Gastrocnemius medialis (tissue), 4 donors: ENCODE measurements at regions not wholly inside any gene's neighbourhood (a gene's known extent, or its start where the extent isn't known, plus 50 kb on each side); places are given as distances from the start of the nearest gene placed in this dataset.

ENCODE experiments used
- ATAC-seq, 2 donors: fragments of 150-250 bp; one replicate each; pipeline ENCODE4 v1.9.1; 2016
- DNase-seq, 2 donors: peaks; one replicate each; pipeline ENCODE4 v3.0.0-alpha.2; 2019
- H3K27ac ChIP-seq, 4 donors: fragments of 200-600 bp; sonication (generic); 1 replicate in 1 of 4; 2 replicates in 3 of 4; pipeline ENCODE4 v1.5.1; 2016 to 2018; ENCODE audit warnings: mild to moderate bottlenecking in 2 of 4, moderate library complexity in 1 of 4
- H3K27me3 ChIP-seq, 3 donors: fragments of 200-600 bp; sonication (generic) in 2 of 3; 1 replicate in 1 of 3; 2 replicates in 2 of 3; pipeline versions ENCODE4 v1.5.1 to v1.6.0; 2016 to 2019; ENCODE audit warnings: mild to moderate bottlenecking in 1 of 3, moderate library complexity in 1 of 3
- H3K36me3 ChIP-seq, 2 donors: fragments of 200-600 bp; sonication (generic) in 1 of 2; one replicate each; pipeline ENCODE4 v1.5.1; 2017 to 2018
- H3K4me1 ChIP-seq, 2 donors: fragments of 200-600 bp; sonication (generic) in 1 of 2; one replicate each; pipeline ENCODE4 v1.5.1; 2016 to 2017; ENCODE audit warnings: mild to moderate bottlenecking in 2 of 2
- H3K4me3 ChIP-seq, 4 donors: fragments of 200-600 bp; sonication (generic) in 3 of 4; 1 replicate in 1 of 4; 2 replicates in 3 of 4; pipeline ENCODE4 v1.5.1; 2016 to 2019; ENCODE audit warnings: mild to moderate bottlenecking in 2 of 4
- H3K9me3 ChIP-seq, 3 donors: fragments of 200-600 bp; sonication (generic) in 2 of 3; 1 replicate in 1 of 3; 2 replicates in 2 of 3; pipeline ENCODE4 v1.5.1; 2016 to 2019
- CTCF ChIP-seq, 5 experiments: fragments of 450-650 bp in 3 of 5; fragments of 200-600 bp in 2 of 5; sonication (generic) in 2 of 5; IDR thresholded peaks in 4 of 5; conservative IDR thresholded peaks in 1 of 5; 1 replicate in 4 of 5; 2 replicates in 1 of 5; pipeline ENCODE4 v1.5.1; 2016 to 2019; ENCODE audit warnings: antibody characterized with exemption in 5 of 5, mild to moderate bottlenecking in 3 of 5, moderate library complexity in 3 of 5
- POLR2A ChIP-seq, 2 donors: fragments of 450-650 bp; IDR thresholded peaks; one replicate each; pipeline ENCODE4 v1.6.1; 2017; ENCODE audit warnings: antibody characterized with exemption in 2 of 2, mild to moderate bottlenecking in 2 of 2, moderate library complexity in 2 of 2
- in situ Hi-C, 4 donors: fragments of 200-750 bp; cut with MboI; loops; one replicate each; pipeline versions ENCODE4 v1.15.0 to v1.8.0; 2017; ENCODE audit warnings: low sequenced_read_pairs in 4 of 4
- intact Hi-C: fragments of 100-400 bp; cut with DNase I; formaldehyde crosslinking; loops from one replicate; pipeline ENCODE4 v1.15.1; 2023; ENCODE audit warnings: low total_unique reads

- intact Hi-C loops = no loop called here
- ATAC-seq = no peak
Observed at GRCh38 chr12:92302041-92302829, 156.6 kb upstream of the BTG1 start.

GRCh38 chr12:92301356-92301755, 155.7 kb upstream of the BTG1 start:
- Histone ChIP-seq H3K27me3 (no peaks in the 10 kb centered on the region), H3K4me3 (no peak overlapping the region), H3K9me3 (no peaks in the 10 kb centered on the region), H3K4me1 (peaks cover 0 to 6% of the 10 kb centered on the region in 2 donors), H3K27ac (no peak overlapping the region), H3K36me3 (no peaks in the 10 kb centered on the region)
- in situ Hi-C loops (no loop called here), intact Hi-C loops (no loop called here)
- no peak for DNase-seq
- no peak for ATAC-seq
- TF ChIP-seq CTCF (IDR thresholded peaks at IDR 0.05 in 4 of 5, conservative IDR thresholded peaks at IDR 0.05 in 1 of 5) (no peak), POLR2A (IDR thresholded peaks at IDR 0.05) (no peak)

More at GRCh38 chr12:92302041-92302829, 156.6 kb upstream of the BTG1 start:
- H3K27ac ChIP-seq = no peak overlapping the region
- H3K9me3 ChIP-seq = no peaks in the 10 kb centered on the region
- TF ChIP-seq POLR2A (IDR thresholded peaks at IDR 0.05) (no peak), CTCF (IDR thresholded peaks at IDR 0.05 in 4 of 5, conservative IDR thresholded peaks at IDR 0.05 in 1 of 5) (no peak)
- no peak for DNase-seq
- in situ Hi-C loops = no loop called here
- peaks cover 0 to 6% of the 10 kb centered on the region in 2 donors for H3K4me1 ChIP-seq
- H3K27me3 ChIP-seq = no peaks in the 10 kb centered on the region
- H3K4me3 ChIP-seq = no peak overlapping the region
- no peaks in the 10 kb centered on the region for H3K36me3 ChIP-seq

- Histone ChIP-seq H3K4me1 (peaks cover 0 to 6% of the 10 kb centered on the region in 2 donors), H3K27ac (no peak overlapping the region), H3K36me3 (no peaks in the 10 kb centered on the region), H3K4me3 (no peak overlapping the region), H3K9me3 (no peaks in the 10 kb centered on the region), H3K27me3 (no peaks in the 10 kb centered on the region)
- no peak for TF ChIP-seq POLR2A (IDR thresholded peaks at IDR 0.05)
- no peak for ATAC-seq
- DNase-seq = no peak
- intact Hi-C loops (no loop called here), in situ Hi-C loops (no loop called here)
Observed at GRCh38 chr12:92300777-92301176, 155.1 kb upstream of the BTG1 start.

- no peak overlapping the region for H3K4me3 ChIP-seq
- peaks cover 0 to 6% of the 10 kb centered on the region in 2 donors for H3K4me1 ChIP-seq
- DNase-seq (no peak), ATAC-seq (no peak)
- H3K9me3 ChIP-seq = no peaks in the 10 kb centered on the region
- intact Hi-C loops (no loop called here), in situ Hi-C loops (no loop called here)
- no peaks in the 10 kb centered on the region for H3K27me3 ChIP-seq
- H3K36me3 ChIP-seq = no peaks in the 10 kb centered on the region
- no peak overlapping the region for H3K27ac ChIP-seq
- TF ChIP-seq POLR2A (IDR thresholded peaks at IDR 0.05) = no peak
- no peak for TF ChIP-seq CTCF (IDR thresholded peaks at IDR 0.05 in 4 of 5, conservative IDR thresholded peaks at IDR 0.05 in 1 of 5)
Observed at GRCh38 chr12:92299744-92300143, 154.1 kb upstream of the BTG1 start.

GRCh38 chr12:92299344-92299743, 153.7 kb upstream of the BTG1 start:
- in situ Hi-C loops = no loop called here
- no peaks in the 10 kb centered on the region for H3K36me3 ChIP-seq
- H3K27me3 ChIP-seq = no peaks in the 10 kb centered on the region
- DNase-seq = no peak
- no peak overlapping the region for H3K27ac ChIP-seq
- TF ChIP-seq POLR2A (IDR thresholded peaks at IDR 0.05) (no peak), CTCF (IDR thresholded peaks at IDR 0.05 in 4 of 5, conservative IDR thresholded peaks at IDR 0.05 in 1 of 5) (no peak)
- H3K4me3 ChIP-seq = no peak overlapping the region
- no peak for ATAC-seq
- H3K4me1 ChIP-seq = peaks cover 0 to 6% of the 10 kb centered on the region in 2 donors
- H3K9me3 ChIP-seq = no peaks in the 10 kb centered on the region
- intact Hi-C loops = no loop called here
